ENCODE measurements at regions not wholly inside any gene's neighbourhood (a gene's known extent, or its start where the extent isn't known, plus 50 kb on each side); places are given as distances from the start of the nearest gene placed in this dataset.

DNA sequence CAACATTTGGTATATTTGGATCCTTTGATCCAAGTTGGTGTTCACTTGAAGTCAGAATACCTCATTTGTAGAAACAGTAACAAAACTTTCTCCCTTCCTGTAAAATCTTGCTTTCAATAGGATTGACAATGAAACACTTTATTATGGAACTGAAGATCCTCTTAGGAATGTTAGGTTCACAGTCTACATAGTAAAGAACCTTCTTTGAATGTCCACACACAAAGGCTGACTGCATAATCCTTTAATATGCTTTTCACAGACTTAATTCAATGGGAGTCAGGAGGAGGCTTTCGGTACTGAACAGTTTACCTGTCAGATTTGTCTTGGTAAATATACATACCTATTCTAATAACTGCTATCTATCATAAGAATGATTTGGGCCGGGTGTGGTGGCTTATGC is 188.5 kb downstream of the SPRY1 start:
- Histone ChIP-seq H3K4me1 (ENCODE audit: control insufficient read depth, insufficient read depth, low read length) (peaks cover 18% of the 10 kb centered on the region), H3K27ac (ENCODE audit: low read length) (no peak overlapping the region), H3K9me3 (ENCODE audit: control insufficient read depth, low read depth, low read length) (peaks cover 8% of the 10 kb centered on the region), H3K27me3 (ENCODE audit: control insufficient read depth, insufficient read depth, low read length) (no peaks in the 10 kb centered on the region), H3K36me3 (ENCODE audit: control insufficient read depth, insufficient read depth, low read length) (no peaks in the 10 kb centered on the region), H3K4me3 (ENCODE audit: low read length) (no peak overlapping the region)
- no CpG with 5 or more reads among the region's 2 CpGs for whole genome bisulfite sequencing (ENCODE audit: insufficient coverage, low lambda C conversion rate)
- no peak for DNase-seq

DNA sequence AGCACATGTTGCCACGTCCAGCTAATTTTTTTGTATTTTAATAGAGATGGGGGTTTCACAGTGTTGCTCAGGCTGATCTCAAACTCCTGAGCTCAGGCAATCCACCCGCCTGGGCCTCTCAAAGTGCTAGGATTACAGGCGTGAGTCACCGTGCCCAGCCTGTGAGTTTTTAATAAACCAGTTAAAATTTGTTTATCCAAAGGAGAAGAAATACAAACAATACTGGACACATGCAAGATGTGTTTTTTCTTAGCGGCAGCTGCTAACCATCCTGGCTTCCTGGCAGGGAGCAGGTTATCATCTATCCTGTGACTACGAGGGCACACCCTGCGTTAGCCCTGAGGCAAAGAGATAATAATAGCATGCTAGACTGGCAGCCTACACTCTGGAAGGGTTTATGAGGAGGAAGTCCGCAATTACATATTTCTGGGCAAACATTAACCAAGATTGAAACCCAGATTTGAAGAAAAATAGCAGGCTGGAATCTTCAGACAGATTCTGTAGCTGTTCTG is 191.4 kb downstream of the SPRY1 start:
- Histone ChIP-seq H3K36me3 (ENCODE audit: control insufficient read depth, insufficient read depth, low read length) (no peaks in the 10 kb centered on the region), H3K4me1 (ENCODE audit: control insufficient read depth, insufficient read depth, low read length) (peaks cover 18% of the 10 kb centered on the region), H3K9me3 (ENCODE audit: control insufficient read depth, low read depth, low read length) (no peaks in the 10 kb centered on the region), H3K4me3 (ENCODE audit: low read length) (peak overlapping the region; percentile 6), H3K27ac (ENCODE audit: low read length) (peak overlapping the region; percentile 81), H3K27me3 (ENCODE audit: control insufficient read depth, insufficient read depth, low read length) (no peaks in the 10 kb centered on the region)
- peak; percentile 91 to 96 for DNase-seq
- WGBS (ENCODE audit: insufficient coverage, low lambda C conversion rate) = 20% methylated on average over 1 of the region's 8 CpGs

DNA sequence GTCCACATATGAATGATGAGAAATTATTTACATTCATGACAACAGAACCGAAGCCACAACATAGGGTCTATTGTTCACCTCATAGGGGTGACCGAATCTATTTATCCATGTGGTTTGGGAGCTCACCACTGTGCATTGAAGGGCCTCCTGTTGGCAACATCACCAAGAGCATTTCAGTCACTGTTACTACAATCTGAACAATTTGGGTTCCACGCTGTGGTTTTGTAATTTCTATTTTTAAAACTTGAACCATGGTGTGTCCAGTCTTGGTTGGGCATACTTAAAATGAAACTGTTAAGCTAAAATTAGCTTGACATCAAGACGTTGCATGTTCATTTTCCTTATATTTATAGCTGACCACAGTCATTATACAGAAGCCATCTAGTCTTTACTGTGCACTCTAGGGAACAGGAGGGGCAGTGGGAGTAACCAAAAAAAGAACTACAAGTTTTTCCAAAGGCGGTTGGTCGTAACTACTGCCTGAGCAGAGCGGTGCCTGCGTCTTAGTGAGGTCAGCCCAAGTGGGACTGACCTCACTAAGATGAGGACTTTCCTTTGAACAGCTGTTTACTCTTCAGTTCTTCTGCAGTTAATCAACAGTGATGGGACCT is 192.1 kb downstream of the SPRY1 start:
- H3K36me3 ChIP-seq (ENCODE audit: control insufficient read depth, insufficient read depth, low read length) = no peaks in the 10 kb centered on the region
- H3K4me1 ChIP-seq (ENCODE audit: control insufficient read depth, insufficient read depth, low read length) = peaks cover 18% of the 10 kb centered on the region
- H3K27me3 ChIP-seq (ENCODE audit: control insufficient read depth, insufficient read depth, low read length) = no peaks in the 10 kb centered on the region
- H3K4me3 ChIP-seq (ENCODE audit: low read length) = peak overlapping the region; percentile 6
- peak overlapping the region; percentile 81 for H3K27ac ChIP-seq (ENCODE audit: low read length)
- DNase-seq = peak; percentile 24 to 55
- 60% methylated on average over 1 of the region's 8 CpGs for WGBS (ENCODE audit: insufficient coverage, low lambda C conversion rate)
- H3K9me3 ChIP-seq (ENCODE audit: control insufficient read depth, low read depth, low read length) = no peaks in the 10 kb centered on the region

DNA sequence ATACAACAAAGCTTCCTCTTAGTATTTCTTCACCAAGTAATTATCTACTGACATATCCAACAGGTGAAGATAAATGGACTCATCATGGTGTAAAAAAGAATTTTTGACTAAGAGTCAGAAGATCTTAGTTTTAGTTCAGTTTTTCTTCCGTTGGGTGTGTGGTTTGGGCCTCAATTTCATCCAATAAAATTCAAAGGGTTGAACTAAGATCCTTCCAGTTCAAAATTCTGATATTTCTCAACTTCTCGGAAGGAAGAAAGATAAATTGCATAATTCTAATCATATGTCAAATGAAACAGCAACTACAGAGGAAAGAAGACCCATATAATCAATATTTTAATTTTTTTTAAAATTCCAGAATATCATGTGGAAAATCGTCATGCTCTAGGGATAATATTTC is 192.7 kb downstream of the SPRY1 start:
- H3K27ac ChIP-seq (ENCODE audit: low read length) = peak overlapping the region; percentile 81
- 59% methylated on average over 2 of the region's 3 CpGs for WGBS (ENCODE audit: insufficient coverage, low lambda C conversion rate)
- no peaks in the 10 kb centered on the region for H3K36me3 ChIP-seq (ENCODE audit: control insufficient read depth, insufficient read depth, low read length)
- no peak overlapping the region for H3K4me3 ChIP-seq (ENCODE audit: low read length)
- peak in 1 of 2 donors; percentile 27 for DNase-seq
- H3K4me1 ChIP-seq (ENCODE audit: control insufficient read depth, insufficient read depth, low read length) = peaks cover 18% of the 10 kb centered on the region
- H3K27me3 ChIP-seq (ENCODE audit: control insufficient read depth, insufficient read depth, low read length) = no peaks in the 10 kb centered on the region
- no peaks in the 10 kb centered on the region for H3K9me3 ChIP-seq (ENCODE audit: control insufficient read depth, low read depth, low read length)

DNA sequence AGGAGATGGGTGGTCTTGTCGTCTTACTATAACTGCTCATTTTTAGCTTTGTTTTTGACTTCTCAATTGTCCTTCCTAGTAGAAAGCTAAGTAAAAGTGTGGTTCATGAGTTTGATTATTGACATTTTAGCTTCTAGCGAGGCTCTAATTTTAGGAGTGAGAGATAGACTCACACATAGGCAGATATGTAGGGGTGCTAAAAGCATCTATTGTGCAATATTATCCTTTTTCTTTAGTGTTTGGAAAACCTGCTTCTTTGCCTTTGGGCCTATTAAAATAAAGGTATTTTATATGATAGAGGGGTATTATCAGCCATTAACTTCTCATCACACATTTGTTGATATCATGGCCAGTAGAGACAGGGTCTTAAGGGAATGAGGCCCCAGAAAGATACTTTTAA is 195.3 kb downstream of the SPRY1 start:
- H3K4me1 ChIP-seq (ENCODE audit: control insufficient read depth, insufficient read depth, low read length) = peaks cover 18% of the 10 kb centered on the region
- no peaks in the 10 kb centered on the region for H3K27me3 ChIP-seq (ENCODE audit: control insufficient read depth, insufficient read depth, low read length)
- DNase-seq = no peak
- H3K9me3 ChIP-seq (ENCODE audit: control insufficient read depth, low read depth, low read length) = no peaks in the 10 kb centered on the region
- no peak overlapping the region for H3K4me3 ChIP-seq (ENCODE audit: low read length)
- 100% methylated on average over 1 of the region's 2 CpGs for WGBS (ENCODE audit: insufficient coverage, low lambda C conversion rate)
- H3K36me3 ChIP-seq (ENCODE audit: control insufficient read depth, insufficient read depth, low read length) = no peaks in the 10 kb centered on the region
- H3K27ac ChIP-seq (ENCODE audit: low read length) = no peak overlapping the region

DNA sequence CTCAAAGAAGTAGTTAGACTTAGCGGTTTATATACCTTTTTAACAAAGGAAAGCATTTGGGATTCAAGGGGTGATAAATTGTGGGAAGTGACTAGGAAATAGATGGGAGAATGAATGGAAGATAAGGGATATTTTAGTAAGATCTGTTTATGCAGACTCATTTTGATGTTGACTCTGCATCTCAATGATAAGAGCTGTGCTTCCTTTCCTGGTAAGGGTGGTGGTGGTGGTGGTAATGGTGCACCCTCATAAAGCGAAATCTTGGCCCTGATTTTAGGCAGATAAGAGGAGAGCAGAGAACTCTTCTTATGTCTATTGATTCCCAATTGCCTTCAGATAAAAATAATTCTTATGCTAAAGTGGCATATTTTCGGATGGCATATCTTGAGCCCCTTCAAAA is 197.1 kb downstream of the SPRY1 start:
- H3K4me3 ChIP-seq (ENCODE audit: low read length) = no peak overlapping the region
- no peak overlapping the region for H3K27ac ChIP-seq (ENCODE audit: low read length)
- peaks cover 11% of the 10 kb centered on the region for H3K4me1 ChIP-seq (ENCODE audit: control insufficient read depth, insufficient read depth, low read length)
- no peaks in the 10 kb centered on the region for H3K27me3 ChIP-seq (ENCODE audit: control insufficient read depth, insufficient read depth, low read length)
- H3K9me3 ChIP-seq (ENCODE audit: control insufficient read depth, low read depth, low read length) = no peaks in the 10 kb centered on the region
- WGBS (ENCODE audit: insufficient coverage, low lambda C conversion rate) = 78% methylated on average over 1 of the region's 3 CpGs
- DNase-seq = no peak
- H3K36me3 ChIP-seq (ENCODE audit: control insufficient read depth, insufficient read depth, low read length) = no peaks in the 10 kb centered on the region

DNA sequence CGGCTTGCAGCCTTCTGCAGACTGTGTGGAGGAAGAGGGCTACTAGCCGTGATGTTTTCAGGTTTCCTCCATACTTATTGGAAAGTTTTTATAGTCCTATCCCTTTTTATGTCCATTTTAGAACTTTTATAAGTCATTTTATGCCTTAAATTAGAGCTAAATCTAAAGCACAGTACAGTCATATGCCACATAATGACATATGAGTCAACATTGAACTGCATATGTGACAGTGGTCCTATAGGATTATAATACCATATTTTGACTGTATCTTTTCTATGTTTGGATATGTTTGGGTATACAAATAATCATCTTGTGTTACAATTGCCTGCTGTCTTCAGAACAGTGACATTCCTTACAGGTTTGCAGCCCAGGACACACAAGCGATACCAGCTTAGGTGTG is 200.2 kb downstream of the SPRY1 start:
- Histone ChIP-seq H3K27ac (ENCODE audit: low read length) (no peak overlapping the region), H3K4me1 (ENCODE audit: control insufficient read depth, insufficient read depth, low read length) (peaks cover 25% of the 10 kb centered on the region), H3K27me3 (ENCODE audit: control insufficient read depth, insufficient read depth, low read length) (no peaks in the 10 kb centered on the region), H3K36me3 (ENCODE audit: control insufficient read depth, insufficient read depth, low read length) (no peaks in the 10 kb centered on the region), H3K9me3 (ENCODE audit: control insufficient read depth, low read depth, low read length) (no peaks in the 10 kb centered on the region), H3K4me3 (ENCODE audit: low read length) (no peak overlapping the region)
- WGBS (ENCODE audit: insufficient coverage, low lambda C conversion rate) = 60% methylated on average over 1 of the region's 3 CpGs
- no peak for DNase-seq

DNA sequence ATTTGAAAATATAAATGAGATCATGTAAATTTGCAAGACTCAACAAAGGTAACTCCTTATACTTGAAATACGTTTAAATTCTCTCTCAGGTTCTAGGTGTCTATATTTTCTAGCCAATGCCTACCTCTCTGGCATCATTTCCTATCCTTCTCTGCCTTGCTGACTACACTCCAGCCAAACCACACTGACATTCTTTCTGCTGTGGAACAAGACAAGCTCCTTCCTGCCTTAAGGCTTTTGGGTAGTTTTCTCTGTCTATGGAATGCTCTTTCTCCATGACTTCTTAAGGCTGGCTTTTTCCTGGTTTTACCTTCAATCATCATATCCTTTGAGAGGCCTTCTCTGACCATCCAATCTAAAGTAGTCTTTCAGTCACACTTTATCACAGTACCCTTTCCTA is 201.0 kb downstream of the SPRY1 start:
- WGBS (ENCODE audit: insufficient coverage, low lambda C conversion rate) = 70% methylated on average over 1 of the region's 1 CpG
- Histone ChIP-seq H3K36me3 (ENCODE audit: control insufficient read depth, insufficient read depth, low read length) (no peaks in the 10 kb centered on the region), H3K4me3 (ENCODE audit: low read length) (no peak overlapping the region), H3K27me3 (ENCODE audit: control insufficient read depth, insufficient read depth, low read length) (no peaks in the 10 kb centered on the region), H3K9me3 (ENCODE audit: control insufficient read depth, low read depth, low read length) (no peaks in the 10 kb centered on the region), H3K27ac (ENCODE audit: low read length) (no peak overlapping the region), H3K4me1 (ENCODE audit: control insufficient read depth, insufficient read depth, low read length) (peaks cover 32% of the 10 kb centered on the region)
- DNase-seq = no peak

DNA sequence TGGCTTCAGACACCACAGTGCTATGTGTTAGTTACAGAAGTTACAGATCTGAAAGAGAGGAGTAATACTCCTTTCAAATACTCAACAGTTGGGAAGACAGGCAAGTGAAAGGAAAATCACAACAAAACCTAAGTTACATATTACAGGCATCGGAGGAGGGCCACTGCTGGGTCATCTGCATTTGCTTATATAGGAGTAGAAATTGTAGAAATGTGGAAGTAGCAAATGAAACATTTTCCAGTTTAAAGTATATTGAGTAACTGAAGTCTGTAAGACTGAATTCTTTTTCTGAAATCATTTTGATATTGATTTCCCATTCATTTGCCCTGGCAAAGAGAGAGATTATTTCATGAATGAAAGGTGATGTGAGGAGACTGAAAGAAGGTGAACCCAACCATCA is 201.7 kb downstream of the SPRY1 start:
- Histone ChIP-seq H3K9me3 (ENCODE audit: control insufficient read depth, low read depth, low read length) (no peaks in the 10 kb centered on the region), H3K27ac (ENCODE audit: low read length) (peak overlapping the region; percentile 95), H3K4me3 (ENCODE audit: low read length) (no peak overlapping the region), H3K36me3 (ENCODE audit: control insufficient read depth, insufficient read depth, low read length) (no peaks in the 10 kb centered on the region), H3K4me1 (ENCODE audit: control insufficient read depth, insufficient read depth, low read length) (peaks cover 40% of the 10 kb centered on the region), H3K27me3 (ENCODE audit: control insufficient read depth, insufficient read depth, low read length) (no peaks in the 10 kb centered on the region)
- 67% methylated on average over 1 of the region's 1 CpG for WGBS (ENCODE audit: insufficient coverage, low lambda C conversion rate)
- DNase-seq = no peak

DNA sequence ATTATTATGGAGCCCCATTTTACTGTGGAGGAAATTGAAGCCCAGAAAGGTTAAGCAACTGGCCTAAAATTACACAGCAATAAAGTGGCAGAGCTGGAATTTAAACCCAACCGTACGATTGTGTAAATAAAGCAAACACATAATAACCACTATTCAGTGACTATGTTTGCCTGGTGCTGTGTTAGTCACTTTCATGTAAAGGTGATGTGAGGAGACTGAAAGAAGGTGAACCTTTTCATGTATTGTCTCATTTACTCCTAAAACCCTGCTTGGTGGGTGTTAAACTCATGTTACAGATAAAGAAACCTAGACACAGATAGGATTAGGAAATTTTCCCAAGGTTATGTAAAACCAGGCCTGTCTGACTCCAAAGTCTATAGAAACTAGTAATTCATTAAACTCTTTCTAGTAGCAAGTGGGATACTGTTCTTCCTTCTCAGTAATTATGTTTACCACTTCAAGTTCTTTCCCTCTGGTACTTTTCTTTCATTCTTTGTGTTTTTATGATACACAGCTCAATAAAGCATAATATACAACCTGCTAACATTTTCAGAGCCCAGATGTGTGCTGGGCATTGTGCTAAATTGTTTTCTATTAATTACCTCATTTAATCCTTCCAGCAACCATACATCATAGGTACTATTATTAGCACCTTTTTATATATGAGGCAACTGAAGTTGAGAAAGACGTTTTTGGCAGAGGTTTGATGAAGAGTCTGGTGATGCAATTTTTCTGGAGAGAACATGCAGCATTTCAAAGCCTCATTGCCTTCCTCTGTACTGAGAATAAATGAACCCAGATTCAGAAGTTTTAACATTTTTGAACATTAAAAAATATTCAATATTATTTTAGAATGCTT is 202.7 kb downstream of the SPRY1 start:
- Histone ChIP-seq H3K4me1 (ENCODE audit: control insufficient read depth, insufficient read depth, low read length) (peaks cover 45% of the 10 kb centered on the region), H3K36me3 (ENCODE audit: control insufficient read depth, insufficient read depth, low read length) (no peaks in the 10 kb centered on the region), H3K27ac (ENCODE audit: low read length) (peak overlapping the region; percentile 95), H3K4me3 (ENCODE audit: low read length) (no peak overlapping the region), H3K9me3 (ENCODE audit: control insufficient read depth, low read depth, low read length) (no peaks in the 10 kb centered on the region), H3K27me3 (ENCODE audit: control insufficient read depth, insufficient read depth, low read length) (no peaks in the 10 kb centered on the region)
- WGBS (ENCODE audit: insufficient coverage, low lambda C conversion rate) = no CpG with 5 or more reads among the region's 3 CpGs
- DNase-seq = peak; percentile 75 to 91

Data from large intestine (tissue), 3 donors.